Stomach (tissue), 8 donors: ENCODE measurements at regions not wholly inside any gene's neighbourhood (a gene's known extent, or its start where the extent isn't known, plus 50 kb on each side); places are given as distances from the start of the nearest gene placed in this dataset.
A peak's percentile ranks its signal among the peaks of the same experiment; 100 is the strongest.

ENCODE experiments used
- DNase-seq, 2 donors: peaks; one replicate each; pipeline versions ENCODE4 v3.0.0 to v3.0.0-alpha.2; 2013 to 2019
- H3K27ac ChIP-seq, 5 donors: fragments of 200-600 bp in 4 of 5; sonication (generic) in 4 of 5; one replicate each; pipeline ENCODE4 v1.5.1; 2013 to 2019; ENCODE audit warnings: mild to moderate bottlenecking in 1 of 5, moderate library complexity in 1 of 5
- H3K27me3 ChIP-seq, 3 donors: fragments of 200-600 bp; sonication (generic); one replicate each; pipeline ENCODE4 v1.5.1; 2017 to 2019; ENCODE audit warnings: mixed run types in 1 of 3
- H3K36me3 ChIP-seq, 4 donors: fragments of 200-600 bp; sonication (generic); 1 replicate in 3 of 4; 2 replicates in 1 of 4; pipeline ENCODE4 v1.5.1; 2016 to 2019
- H3K4me1 ChIP-seq, 4 donors: fragments of 200-600 bp; sonication (generic); one replicate each; pipeline ENCODE4 v1.5.1; 2016 to 2019
- H3K4me3 ChIP-seq, 4 donors: fragments of 200-600 bp; sonication (generic) in 3 of 4; one replicate each; pipeline ENCODE4 v1.5.1; 2016 to 2019; ENCODE audit warnings: mild to moderate bottlenecking in 1 of 4
- H3K9me3 ChIP-seq, 4 donors: fragments of 200-600 bp; sonication (generic); one replicate each; pipeline ENCODE4 v1.5.1; 2016 to 2019
- CTCF ChIP-seq, 7 experiments: fragments of 450-650 bp in 4 of 7; fragments of 200-600 bp in 3 of 7; sonication (generic) in 3 of 7; IDR thresholded peaks; one replicate each; pipeline ENCODE4 v1.5.1; 2016 to 2019; ENCODE audit warnings: antibody characterized with exemption in 7 of 7, control low read depth in 2 of 7, mild to moderate bottlenecking in 1 of 7
- EP300 ChIP-seq: sonication (generic); formaldehyde crosslinking; IDR thresholded peaks from one replicate; pipeline ENCODE4 v1.6.1; 2017; ENCODE audit warnings: antibody characterized with exemption
- POLR2A ChIP-seq, 4 donors: fragments of 450-650 bp; IDR thresholded peaks; one replicate each; pipeline ENCODE4 v1.6.1; 2016; ENCODE audit warnings: antibody characterized with exemption in 4 of 4, control low read depth in 2 of 4, mild to moderate bottlenecking in 1 of 4, moderate library complexity in 1 of 4
- POLR2AphosphoS5 ChIP-seq, 3 donors: sonication (generic); formaldehyde crosslinking; IDR thresholded peaks; one replicate each; pipeline ENCODE4 v1.6.1; 2016; ENCODE audit warnings: antibody characterized with exemption in 3 of 3
- WGBS, 5 donors: extraction: QIAGEN DNeasy Blood & Tissue Kit in 3 of 5; methylation state at CpG; one replicate each; pipeline versions ENCODE4 v1.1.5 to v1.1.7; 2013 to 2018; 5-methylcytosine and 5-hydroxymethylcytosine counted together
- intact Hi-C: fragments of 100-400 bp; cut with DNase I; formaldehyde crosslinking; loops from one replicate; pipeline ENCODE4 v1.15.1; 2023; ENCODE audit warnings: low total_unique reads
- donor health status: healthy with polysubstance abuse.
- donor health status: Bipolar disorder and iron deficiency.
- donor health status: healthy.

- DNase-seq = peak; percentile 61 to 82
- Histone ChIP-seq H3K27me3 (no peaks in the 10 kb centered on the region), H3K36me3 (no peaks in the 10 kb centered on the region), H3K4me3 (no peak overlapping the region), H3K4me1 (no peaks in the 10 kb centered on the region), H3K27ac (no peak overlapping the region), H3K9me3 (peaks cover 0 to 4% (median 2%) of the 10 kb centered on the region in 4 donors)
- TF ChIP-seq POLR2A (IDR thresholded peaks at IDR 0.05) (no peak), CTCF (IDR thresholded peaks at IDR 0.05) (peak in 3 of 7 experiments; percentile 6 to 39 (median 8)), POLR2AphosphoS5 (IDR thresholded peaks at IDR 0.05) (no peak), EP300 (no peak)
- WGBS, 5 donors = 2 to 30% (median 15%) methylated on average over 3 of the region's 3 CpGs
- intact Hi-C loops = no loop called here
Observed at GRCh38 chr14:49173765-49174373, 412.3 kb downstream of the RPS29 start.

- WGBS, 5 donors = 42 to 54% (median 47%) methylated on average over 2 of the region's 2 CpGs
- no peak overlapping the region for H3K4me3 ChIP-seq
- intact Hi-C loops = no loop called here
- H3K36me3 ChIP-seq = no peaks in the 10 kb centered on the region
- no peaks in the 10 kb centered on the region for H3K9me3 ChIP-seq
- peak in 1 of 2 donors; percentile 45 for DNase-seq
- TF ChIP-seq EP300 (no peak), CTCF (IDR thresholded peaks at IDR 0.05) (no peak)
- no peaks in the 10 kb centered on the region for H3K4me1 ChIP-seq
- no peak overlapping the region for H3K27ac ChIP-seq
- H3K27me3 ChIP-seq = no peaks in the 10 kb centered on the region
Observed at GRCh38 chr14:49164074-49164473, 422.1 kb downstream of the RPS29 start.

GRCh38 chr14:49160983-49161382 lies 425.2 kb downstream of the RPS29 start:
- Histone ChIP-seq H3K4me3 (no peak overlapping the region), H3K27me3 (no peaks in the 10 kb centered on the region), H3K27ac (no peak overlapping the region), H3K36me3 (no peaks in the 10 kb centered on the region), H3K4me1 (no peaks in the 10 kb centered on the region), H3K9me3 (no peaks in the 10 kb centered on the region)
- no peak for TF ChIP-seq EP300
- no peak for TF ChIP-seq CTCF (IDR thresholded peaks at IDR 0.05)
- no peak for TF ChIP-seq POLR2A (IDR thresholded peaks at IDR 0.05)
- no peak for TF ChIP-seq POLR2AphosphoS5 (IDR thresholded peaks at IDR 0.05)
- 61 to 86% (median 73%) methylated on average over 2 of the region's 2 CpGs for WGBS, 5 donors
- peak in 1 of 2 donors; percentile 9 for DNase-seq
- intact Hi-C loops = no loop called here

- TF ChIP-seq CTCF (IDR thresholded peaks at IDR 0.05) (no peak), POLR2A (IDR thresholded peaks at IDR 0.05) (no peak), EP300 (no peak), POLR2AphosphoS5 (IDR thresholded peaks at IDR 0.05) (no peak)
- intact Hi-C loops = no loop called here
- no peak overlapping the region for H3K4me3 ChIP-seq
- H3K4me1 ChIP-seq = no peaks in the 10 kb centered on the region
- no peaks in the 10 kb centered on the region for H3K9me3 ChIP-seq
- no peak for DNase-seq
- no peak overlapping the region for H3K27ac ChIP-seq
- no peaks in the 10 kb centered on the region for H3K27me3 ChIP-seq
- no peaks in the 10 kb centered on the region for H3K36me3 ChIP-seq
Observed at GRCh38 chr14:49159081-49159480, 427.1 kb downstream of the RPS29 start.
